HG03135 (cell line): ENCODE measurements at regions not wholly inside any gene's neighbourhood (a gene's known extent, or its start where the extent isn't known, plus 50 kb on each side); places are given as distances from the start of the nearest gene placed in this dataset.
"Not testable (repeated sequence)": the region's sequence is repeated elsewhere in the genome, so short reads cannot be mapped to it uniquely, and the experiment has no call there.

Source experiments
- ATAC-seq: cut with Tn5 transposase; IDR thresholded peaks from one replicate; pipeline ENCODE4 v1.9.1; 2021; ENCODE audit warnings: mild to moderate bottlenecking, moderate library complexity; ENCODE audit not compliant: unreplicated experiment

GRCh38 chr4:10281996-10282395 is 165.4 kb upstream of the WDR1 start:
- ATAC-seq, result no peak

GRCh38 chr4:10279261-10279660 is 162.7 kb upstream of the WDR1 start:
- ATAC-seq, result no peak

GRCh38 chr4:10278071-10278470 is 161.5 kb upstream of the WDR1 start:
- no peak for ATAC-seq

- no peak for ATAC-seq
Observed at GRCh38 chr4:10276152-10276551, 159.6 kb upstream of the WDR1 start.

- no peak for ATAC-seq
Observed at GRCh38 chr4:10275696-10276095, 159.1 kb upstream of the WDR1 start.

- no peak for ATAC-seq
Observed at GRCh38 chr4:10273030-10273429, 156.4 kb upstream of the WDR1 start.

- ATAC-seq, result no peak
Observed at GRCh38 chr4:10272511-10272910, 155.9 kb upstream of the WDR1 start.

- ATAC-seq, result no peak
Observed at GRCh38 chr4:10267066-10267465, 150.5 kb upstream of the WDR1 start.

GRCh38 chr4:10260777-10261176 is 144.2 kb upstream of the WDR1 start:
- ATAC-seq, result no peak

- ATAC-seq, result no peak
Observed at GRCh38 chr4:10259976-10260375, 143.4 kb upstream of the WDR1 start.

- no peak for ATAC-seq
Observed at GRCh38 chr4:10256203-10256602, 139.6 kb upstream of the WDR1 start.

- no peak for ATAC-seq
Observed at GRCh38 chr4:10253765-10254164, 137.2 kb upstream of the WDR1 start.

GRCh38 chr4:10245751-10246150 is 129.2 kb upstream of the WDR1 start:
- no peak for ATAC-seq

- no peak for ATAC-seq
Observed at GRCh38 chr4:10243856-10244255, 127.3 kb upstream of the WDR1 start.

- ATAC-seq, result no peak
Observed at GRCh38 chr4:10240691-10241090, 124.1 kb upstream of the WDR1 start.

- no peak for ATAC-seq
Observed at GRCh38 chr4:10239982-10240654, 123.5 kb upstream of the WDR1 start.

- no peak for ATAC-seq
Observed at GRCh38 chr4:10237131-10237530, 120.5 kb upstream of the WDR1 start.

- ATAC-seq, result no peak
Observed at GRCh38 chr4:10232114-10232513, 115.5 kb upstream of the WDR1 start.

GRCh38 chr4:10226756-10227155 is 110.2 kb upstream of the WDR1 start:
- ATAC-seq, result no peak

GRCh38 chr4:10225096-10225495 is 108.5 kb upstream of the WDR1 start:
- ATAC-seq, result no peak

GRCh38 chr4:10223782-10224181 is 107.2 kb upstream of the WDR1 start:
- no peak for ATAC-seq

GRCh38 chr4:10213481-10213880 is 96.9 kb upstream of the WDR1 start:
- ATAC-seq, result not testable (repeated sequence)

- no peak for ATAC-seq
Observed at GRCh38 chr4:10212901-10213300, 96.3 kb upstream of the WDR1 start.
